HEK293 (cell line): ENCODE measurements at regions not wholly inside any gene's neighbourhood (a gene's known extent, or its start where the extent isn't known, plus 50 kb on each side); places are given as distances from the start of the nearest gene placed in this dataset.
A peak's percentile ranks its signal among the peaks of the same experiment; 100 is the strongest.

ENCODE experiments used
- CTCF ChIA-PET: fragments of 350-600 bp; formaldehyde crosslinking; extraction: SDS; loops from one replicate; lab custom pipeline; 2021; ENCODE audit warnings: antibody characterized with exemption; lab: Yijun Ruan, JAX
- POLR2A ChIA-PET: fragments of 300-600 bp; formaldehyde crosslinking; extraction: SDS; loops from one replicate; lab custom pipeline; 2020; ENCODE audit warnings: antibody characterized with exemption, inconsistent platforms; lab: Yijun Ruan, JAX
- H3K27ac ChIP-seq: fragments of 200-500 bp; sonication (Bioruptor generic); 2 replicates; pipeline ENCODE4 v1.5.1; 2014; ENCODE audit warnings: low read depth, low read length, control low read depth, inconsistent platforms; ENCODE audit errors: extremely low read depth
- H3K36me3 ChIP-seq, 2 experiments: fragments of 200-500 bp in 1 of 2; sonication (Bioruptor generic) in 1 of 2; 1 replicate in 1 of 2; 2 replicates in 1 of 2; pipeline ENCODE4 v1.5.1; 2014 to 2017; ENCODE audit warnings: inconsistent platforms in 2 of 2, low read length in 2 of 2; ENCODE audit not compliant: control insufficient read depth in 2 of 2, insufficient read depth in 1 of 2
- H3K4me1 ChIP-seq: fragments of 200-500 bp; sonication (Bioruptor generic); 2 replicates; pipeline ENCODE4 v1.5.1; 2014; ENCODE audit warnings: mild to moderate bottlenecking, low read length, inconsistent platforms; ENCODE audit not compliant: control insufficient read depth, insufficient read depth
- H3K4me3 ChIP-seq: 2 replicates; pipeline ENCODE4 v1.5.1; 2011; ENCODE audit warnings: low read depth, mild to moderate bottlenecking, control low read depth, low read length, moderate library complexity
- H3K9me3 ChIP-seq: fragments of 200-500 bp; sonication (Bioruptor generic); 2 replicates; pipeline ENCODE4 v1.5.1; 2014; ENCODE audit warnings: low read depth, low read length, inconsistent platforms; ENCODE audit not compliant: control insufficient read depth, insufficient read depth
- FEZF1 ChIP-seq: fragments of 450-650 bp; formaldehyde crosslinking; IDR thresholded peaks from 2 replicates; pipeline ENCODE4 v1.5.1; 2016; ENCODE audit warnings: missing biosample characterization, missing genetic modification characterization
- GLI2 ChIP-seq: fragments of 450-650 bp; formaldehyde crosslinking; IDR thresholded peaks from 2 replicates; pipeline ENCODE4; 2017; ENCODE audit warnings: missing biosample characterization, missing genetic modification characterization, low read depth, borderline replicate concordance
- MYNN ChIP-seq: fragments of 450-650 bp; formaldehyde crosslinking; IDR thresholded peaks from 2 replicates; pipeline ENCODE4 v1.5.1; 2016; ENCODE audit warnings: missing biosample characterization, missing genetic modification characterization, borderline replicate concordance
- OSR2 ChIP-seq: fragments of 450-650 bp; formaldehyde crosslinking; IDR thresholded peaks from 2 replicates; pipeline ENCODE4 v1.5.1; 2016; ENCODE audit warnings: missing biosample characterization, missing genetic modification characterization
- SP7 ChIP-seq: fragments of 450-650 bp; formaldehyde crosslinking; IDR thresholded peaks from 2 replicates; pipeline ENCODE4 v1.5.1; 2016; ENCODE audit warnings: missing biosample characterization, missing genetic modification characterization
- ZBTB20 ChIP-seq: fragments of 450-650 bp; formaldehyde crosslinking; IDR thresholded peaks from 2 replicates; pipeline ENCODE4 v1.5.1; 2016; ENCODE audit warnings: missing biosample characterization, missing genetic modification characterization
- ZNF121 ChIP-seq: fragments of 450-650 bp; formaldehyde crosslinking; IDR thresholded peaks from 2 replicates; pipeline ENCODE4 v1.5.1; 2016; ENCODE audit warnings: missing biosample characterization, missing genetic modification characterization
- ZNF132 ChIP-seq: fragments of 450-650 bp; formaldehyde crosslinking; IDR thresholded peaks from 2 replicates; pipeline ENCODE4 v1.5.1; 2017; ENCODE audit warnings: missing biosample characterization, missing genetic modification characterization, borderline replicate concordance
- ZNF146 ChIP-seq: fragments of 450-650 bp; formaldehyde crosslinking; IDR thresholded peaks from 2 replicates; pipeline ENCODE4 v1.5.1; 2016; ENCODE audit warnings: missing biosample characterization, missing genetic modification characterization
- ZNF169 ChIP-seq: fragments of 450-650 bp; formaldehyde crosslinking; IDR thresholded peaks from 2 replicates; pipeline ENCODE4 v1.5.1; 2016; ENCODE audit warnings: missing biosample characterization, missing genetic modification characterization
- ZNF175 ChIP-seq: fragments of 450-650 bp; formaldehyde crosslinking; IDR thresholded peaks from 2 replicates; pipeline ENCODE4 v1.5.1; 2016; ENCODE audit warnings: missing biosample characterization, missing genetic modification characterization
- ZNF214 ChIP-seq: fragments of 450-650 bp; formaldehyde crosslinking; IDR thresholded peaks from 2 replicates; pipeline ENCODE4 v1.5.1; 2017; ENCODE audit warnings: missing biosample characterization, mild to moderate bottlenecking, missing genetic modification characterization, borderline replicate concordance
- ZNF221 ChIP-seq: fragments of 450-650 bp; formaldehyde crosslinking; IDR thresholded peaks from 2 replicates; pipeline ENCODE4 v1.5.1; 2017; ENCODE audit warnings: missing biosample characterization, missing genetic modification characterization, borderline replicate concordance
- ZNF394 ChIP-seq: fragments of 450-650 bp; formaldehyde crosslinking; IDR thresholded peaks from 2 replicates; pipeline ENCODE4 v1.5.1; 2016; ENCODE audit warnings: missing biosample characterization, missing genetic modification characterization, mild to moderate bottlenecking, moderate library complexity, borderline replicate concordance
- ZNF416 ChIP-seq: fragments of 450-650 bp; formaldehyde crosslinking; IDR thresholded peaks from 2 replicates; pipeline ENCODE4 v1.5.1; 2016; ENCODE audit warnings: missing biosample characterization, missing genetic modification characterization
- ZNF544 ChIP-seq: fragments of 450-650 bp; formaldehyde crosslinking; IDR thresholded peaks from 2 replicates; pipeline ENCODE4 v1.5.0; 2017; ENCODE audit warnings: missing biosample characterization, missing genetic modification characterization
- ZNF549 ChIP-seq: fragments of 450-650 bp; IDR thresholded peaks from 2 replicates; pipeline ENCODE4 v1.5.1; 2018; ENCODE audit warnings: missing biosample characterization, missing genetic modification characterization, mild to moderate bottlenecking, inconsistent platforms, moderate library complexity
- ZNF555 ChIP-seq: fragments of 450-650 bp; formaldehyde crosslinking; conservative IDR thresholded peaks from 2 replicates; pipeline ENCODE4 v1.5.1; 2017; ENCODE audit warnings: missing biosample characterization, mild to moderate bottlenecking, missing genetic modification characterization, inconsistent platforms
- ZNF610 ChIP-seq: fragments of 450-650 bp; formaldehyde crosslinking; IDR thresholded peaks from 2 replicates; pipeline ENCODE4 v1.5.1; 2016; ENCODE audit warnings: missing biosample characterization, missing genetic modification characterization, borderline replicate concordance
- ZNF623 ChIP-seq: fragments of 450-650 bp; formaldehyde crosslinking; IDR thresholded peaks from 2 replicates; pipeline ENCODE4 v1.5.1; 2016; ENCODE audit warnings: missing biosample characterization, missing genetic modification characterization
- ZNF624 ChIP-seq: fragments of 450-650 bp; formaldehyde crosslinking; IDR thresholded peaks from 2 replicates; pipeline ENCODE4 v1.5.1; 2017; ENCODE audit warnings: missing biosample characterization, missing genetic modification characterization
- ZNF768 ChIP-seq: fragments of 450-650 bp; formaldehyde crosslinking; IDR thresholded peaks from 2 replicates; pipeline ENCODE4 v1.5.1; 2018; ENCODE audit warnings: missing biosample characterization, mild to moderate bottlenecking, missing genetic modification characterization
- ZNF777 ChIP-seq: fragments of 450-650 bp; formaldehyde crosslinking; IDR thresholded peaks from 2 replicates; pipeline ENCODE4 v1.5.1; 2017; ENCODE audit warnings: missing biosample characterization, missing genetic modification characterization, borderline replicate concordance
- ZNF791 ChIP-seq: fragments of 450-650 bp; formaldehyde crosslinking; IDR thresholded peaks from 2 replicates; pipeline ENCODE4 v1.5.1; 2016; ENCODE audit warnings: missing biosample characterization, missing genetic modification characterization
- ZNF843 ChIP-seq: fragments of 450-650 bp; formaldehyde crosslinking; IDR thresholded peaks from 2 replicates; pipeline ENCODE4 v1.5.1; 2016; ENCODE audit warnings: missing biosample characterization, missing genetic modification characterization
- TF ChIP-seq, protein P1 (sequence below): fragments of 450-650 bp; formaldehyde crosslinking; IDR thresholded peaks from 2 replicates; pipeline ENCODE4 v1.5.1; 2016; ENCODE audit warnings: missing biosample characterization, missing genetic modification characterization
- TF ChIP-seq, protein P2 (sequence below): fragments of 450-650 bp; formaldehyde crosslinking; IDR thresholded peaks from 2 replicates; pipeline ENCODE4 v1.5.1; 2016; ENCODE audit warnings: missing biosample characterization, missing genetic modification characterization
- TF ChIP-seq, protein P3 (sequence below): fragments of 450-650 bp; formaldehyde crosslinking; IDR thresholded peaks from 2 replicates; pipeline ENCODE4 v1.5.1; 2016; ENCODE audit warnings: missing biosample characterization, missing genetic modification characterization, borderline replicate concordance

DNA sequence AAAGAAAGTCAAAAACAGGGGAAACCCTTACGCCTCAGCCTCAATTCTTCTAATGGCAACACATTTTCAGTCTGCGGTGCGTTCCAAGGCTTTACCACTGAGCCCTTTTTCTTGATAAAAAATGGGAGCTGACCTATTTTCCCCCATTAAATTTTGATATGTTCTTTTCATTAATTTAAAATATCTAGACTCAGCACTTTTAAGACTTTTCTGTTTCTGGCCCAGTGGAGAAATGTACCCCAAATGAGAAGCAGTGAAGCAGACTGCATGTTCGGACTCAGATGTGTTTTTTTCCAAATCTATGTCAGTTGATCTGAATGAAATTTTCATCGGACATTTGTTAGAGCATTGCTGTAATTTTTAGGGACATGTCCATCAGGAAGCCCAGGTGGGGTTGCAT is 126.2 kb downstream of the SEC23IP start:
- TF ChIP-seq ZNF416 (tag by site-specific recombination) (no peak), ZNF214 (tag by site-specific recombination) (no peak), GLI2 (no peak), ZNF555 (tag by site-specific recombination) (no peak), ZNF394 (tag by site-specific recombination) (no peak), ZNF169 (no peak), ZNF544 (no peak), MYNN (tag by site-specific recombination) (no peak), ZNF768 (no peak), ZNF175 (no peak)
- TF ChIP-seq, protein P1, sequence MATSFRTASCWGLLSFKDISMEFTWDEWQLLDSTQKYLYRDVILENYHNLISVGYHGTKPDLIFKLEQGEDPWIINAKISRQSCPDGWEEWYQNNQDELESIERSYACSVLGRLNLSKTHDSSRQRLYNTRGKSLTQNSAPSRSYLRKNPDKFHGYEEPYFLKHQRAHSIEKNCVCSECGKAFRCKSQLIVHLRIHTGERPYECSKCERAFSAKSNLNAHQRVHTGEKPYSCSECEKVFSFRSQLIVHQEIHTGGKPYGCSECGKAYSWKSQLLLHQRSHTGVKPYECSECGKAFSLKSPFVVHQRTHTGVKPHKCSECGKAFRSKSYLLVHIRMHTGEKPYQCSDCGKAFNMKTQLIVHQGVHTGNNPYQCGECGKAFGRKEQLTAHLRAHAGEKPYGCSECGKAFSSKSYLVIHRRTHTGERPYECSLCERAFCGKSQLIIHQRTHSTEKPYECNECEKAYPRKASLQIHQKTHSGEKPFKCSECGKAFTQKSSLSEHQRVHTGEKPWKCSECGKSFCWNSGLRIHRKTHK, result no peak
- TF ChIP-seq, protein P2, sequence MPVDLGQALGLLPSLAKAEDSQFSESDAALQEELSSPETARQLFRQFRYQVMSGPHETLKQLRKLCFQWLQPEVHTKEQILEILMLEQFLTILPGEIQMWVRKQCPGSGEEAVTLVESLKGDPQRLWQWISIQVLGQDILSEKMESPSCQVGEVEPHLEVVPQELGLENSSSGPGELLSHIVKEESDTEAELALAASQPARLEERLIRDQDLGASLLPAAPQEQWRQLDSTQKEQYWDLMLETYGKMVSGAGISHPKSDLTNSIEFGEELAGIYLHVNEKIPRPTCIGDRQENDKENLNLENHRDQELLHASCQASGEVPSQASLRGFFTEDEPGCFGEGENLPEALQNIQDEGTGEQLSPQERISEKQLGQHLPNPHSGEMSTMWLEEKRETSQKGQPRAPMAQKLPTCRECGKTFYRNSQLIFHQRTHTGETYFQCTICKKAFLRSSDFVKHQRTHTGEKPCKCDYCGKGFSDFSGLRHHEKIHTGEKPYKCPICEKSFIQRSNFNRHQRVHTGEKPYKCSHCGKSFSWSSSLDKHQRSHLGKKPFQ (tag by site-specific recombination), result no peak
- TF ChIP-seq, protein P3, sequence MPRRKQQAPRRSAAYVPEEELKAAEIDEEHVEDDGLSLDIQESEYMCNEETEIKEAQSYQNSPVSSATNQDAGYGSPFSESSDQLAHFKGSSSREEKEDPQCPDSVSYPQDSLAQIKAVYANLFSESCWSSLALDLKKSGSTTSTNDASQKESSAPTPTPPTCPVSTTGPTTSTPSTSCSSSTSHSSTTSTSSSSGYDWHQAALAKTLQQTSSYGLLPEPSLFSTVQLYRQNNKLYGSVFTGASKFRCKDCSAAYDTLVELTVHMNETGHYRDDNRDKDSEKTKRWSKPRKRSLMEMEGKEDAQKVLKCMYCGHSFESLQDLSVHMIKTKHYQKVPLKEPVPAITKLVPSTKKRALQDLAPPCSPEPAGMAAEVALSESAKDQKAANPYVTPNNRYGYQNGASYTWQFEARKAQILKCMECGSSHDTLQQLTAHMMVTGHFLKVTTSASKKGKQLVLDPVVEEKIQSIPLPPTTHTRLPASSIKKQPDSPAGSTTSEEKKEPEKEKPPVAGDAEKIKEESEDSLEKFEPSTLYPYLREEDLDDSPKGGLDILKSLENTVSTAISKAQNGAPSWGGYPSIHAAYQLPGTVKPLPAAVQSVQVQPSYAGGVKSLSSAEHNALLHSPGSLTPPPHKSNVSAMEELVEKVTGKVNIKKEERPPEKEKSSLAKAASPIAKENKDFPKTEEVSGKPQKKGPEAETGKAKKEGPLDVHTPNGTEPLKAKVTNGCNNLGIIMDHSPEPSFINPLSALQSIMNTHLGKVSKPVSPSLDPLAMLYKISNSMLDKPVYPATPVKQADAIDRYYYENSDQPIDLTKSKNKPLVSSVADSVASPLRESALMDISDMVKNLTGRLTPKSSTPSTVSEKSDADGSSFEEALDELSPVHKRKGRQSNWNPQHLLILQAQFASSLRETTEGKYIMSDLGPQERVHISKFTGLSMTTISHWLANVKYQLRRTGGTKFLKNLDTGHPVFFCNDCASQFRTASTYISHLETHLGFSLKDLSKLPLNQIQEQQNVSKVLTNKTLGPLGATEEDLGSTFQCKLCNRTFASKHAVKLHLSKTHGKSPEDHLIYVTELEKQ (tag by site-specific recombination), result no peak
- H3K4me3 ChIP-seq, result no peak overlapping the region
- POLR2A ChIA-PET, result no interaction called here
- no peaks in the 10 kb centered on the region for H3K4me1 ChIP-seq
- no peaks in the 10 kb centered on the region for H3K36me3 ChIP-seq
- H3K9me3 ChIP-seq, result no peaks in the 10 kb centered on the region
- H3K27ac ChIP-seq, result no peak overlapping the region
- CTCF ChIA-PET, result no interaction called here

DNA sequence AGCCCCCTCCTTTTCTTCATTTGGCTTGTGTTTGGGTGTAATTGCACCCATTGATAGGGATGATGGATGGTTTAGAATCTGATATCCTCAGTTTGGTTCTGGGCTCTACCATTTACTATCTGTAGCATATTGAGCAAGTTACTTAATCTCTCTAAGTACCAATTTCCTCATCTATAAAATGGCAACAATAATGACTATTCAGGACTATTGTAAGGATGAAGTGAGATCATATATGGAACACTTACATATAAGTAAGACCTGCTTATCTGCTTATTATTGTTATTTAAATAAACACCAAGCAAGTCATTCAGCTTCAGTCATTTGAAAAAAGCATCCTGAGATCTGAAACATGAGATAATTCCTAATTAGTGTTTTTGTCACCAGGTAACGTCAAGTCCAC is 127.0 kb downstream of the SEC23IP start:
- Histone ChIP-seq H3K4me1 (no peaks in the 10 kb centered on the region), H3K36me3 (no peaks in the 10 kb centered on the region), H3K4me3 (no peak overlapping the region), H3K9me3 (no peaks in the 10 kb centered on the region), H3K27ac (no peak overlapping the region)
- TF ChIP-seq ZNF121 (tag by site-specific recombination) (no peak), ZNF132 (tag by site-specific recombination) (no peak), ZNF791 (no peak), ZNF610 (no peak), ZNF843 (tag by site-specific recombination) (peak; percentile 54; the same call in 1 of the 2 replicates), ZNF175 (no peak), FEZF1 (tag by site-specific recombination) (peak; percentile 69), ZNF146 (tag by site-specific recombination) (no peak), ZNF624 (no peak), ZBTB20 (tag by site-specific recombination) (no peak), ZNF221 (tag by site-specific recombination) (no peak), ZNF623 (tag by site-specific recombination) (no peak), ZNF777 (tag by site-specific recombination) (no peak), OSR2 (tag by site-specific recombination) (peak; percentile 47; the same call in 1 of the 2 replicates), SP7 (peak; percentile 66), ZNF549 (tag by site-specific recombination) (no peak)
- ChIA-PET CTCF (no interaction called here), POLR2A (no interaction called here)
